Stimulated activated CD4-positive, alpha-beta T cell treated with anti-CD3 and anti-CD28 coated beads, Interleukin-2, amount 100 ng/mL, for 48 hours (primary cell): ENCODE measurements at regions not wholly inside any gene's neighbourhood (a gene's known extent, or its start where the extent isn't known, plus 50 kb on each side); places are given as distances from the start of the nearest gene placed in this dataset.
"Not testable (repeated sequence)": the region's sequence is repeated elsewhere in the genome, so short reads cannot be mapped to it uniquely, and the experiment has no call there.

Experiments
- DNase-seq, 2 donors: peaks; one replicate each; pipeline ENCODE4 v3.0.0-alpha.2; 2020

DNA sequence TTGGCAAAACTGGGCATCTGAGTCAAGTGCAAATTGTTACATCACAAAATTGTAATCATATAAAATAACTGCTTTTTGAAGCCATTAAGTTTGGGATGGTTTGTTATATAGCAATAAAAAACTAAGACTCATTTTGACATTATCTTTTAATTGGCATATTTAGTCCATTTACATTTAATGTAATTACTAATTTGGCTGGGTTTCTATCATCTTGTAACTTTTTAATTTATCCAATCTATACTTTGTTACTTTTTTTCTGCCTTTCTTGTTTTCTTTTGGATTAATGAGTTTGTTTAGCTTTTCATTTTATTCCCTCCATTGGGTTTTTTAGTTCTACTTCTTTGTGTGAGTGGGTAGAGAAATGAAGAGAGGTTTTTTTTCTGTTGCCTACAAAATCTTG lies 76.3 kb downstream of the DRAM2 start:
- no peak for DNase-seq

DNA sequence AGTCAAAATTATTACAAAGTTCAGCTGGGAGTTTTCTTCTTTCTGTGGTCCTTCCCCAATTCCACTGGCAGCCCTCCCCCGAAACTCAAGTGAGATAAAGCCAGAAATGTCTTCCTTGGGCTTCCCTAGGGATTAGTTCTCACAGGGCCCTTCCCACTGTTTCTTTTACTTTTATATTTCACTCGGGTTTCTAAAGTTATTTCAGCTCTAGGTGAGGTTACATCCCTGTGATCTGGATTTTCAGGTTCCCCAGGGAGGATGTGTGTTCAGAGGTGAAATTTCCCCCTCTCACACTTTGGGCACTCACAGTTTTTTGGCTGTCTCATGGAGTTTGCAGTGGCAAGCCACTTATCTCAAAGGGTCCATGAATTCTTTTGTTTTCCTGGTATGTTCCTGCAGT lies 77.3 kb downstream of the DRAM2 start:
- DNase-seq: no peak

DNA sequence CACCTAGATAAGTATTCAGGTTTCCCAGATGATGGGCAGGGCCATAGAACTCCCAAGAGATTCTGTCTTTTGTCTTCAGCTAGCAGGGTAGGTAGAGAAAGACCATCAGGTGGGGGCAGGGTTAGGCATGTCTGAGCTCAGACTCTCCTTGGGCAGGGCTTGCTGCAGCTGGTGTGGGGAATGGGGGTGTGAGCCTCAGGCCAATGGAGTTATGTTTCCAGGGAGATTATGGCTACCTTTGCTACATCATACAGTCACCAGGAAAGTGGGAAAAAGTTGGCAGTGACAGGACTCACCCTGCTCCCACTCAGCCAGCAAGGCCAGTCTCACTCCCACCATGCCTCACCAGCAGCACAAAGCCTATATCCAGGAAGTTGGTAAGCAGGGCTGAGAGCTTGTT lies 77.8 kb downstream of the DRAM2 start:
- DNase-seq: no peak

DNA sequence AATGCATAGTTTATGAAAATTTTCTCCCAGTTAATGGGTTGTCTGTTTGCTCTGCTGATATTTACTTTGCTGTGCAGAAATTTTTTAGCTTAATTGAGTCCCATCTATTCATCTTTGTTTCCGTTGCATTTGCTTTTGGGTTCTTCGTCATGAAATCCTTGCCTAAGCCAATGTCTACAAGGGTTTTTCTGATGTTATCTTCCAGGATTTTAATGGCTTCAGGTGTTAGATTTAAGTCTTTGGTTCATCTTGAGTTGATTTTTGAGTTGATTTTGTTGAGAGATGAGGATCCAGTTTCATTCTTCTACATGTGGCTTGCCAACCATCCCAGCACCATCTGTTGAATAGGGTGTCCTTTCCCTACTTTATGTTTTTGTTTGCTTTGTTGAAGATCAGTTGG lies 85.2 kb downstream of the DRAM2 start:
- no peak for DNase-seq

DNA sequence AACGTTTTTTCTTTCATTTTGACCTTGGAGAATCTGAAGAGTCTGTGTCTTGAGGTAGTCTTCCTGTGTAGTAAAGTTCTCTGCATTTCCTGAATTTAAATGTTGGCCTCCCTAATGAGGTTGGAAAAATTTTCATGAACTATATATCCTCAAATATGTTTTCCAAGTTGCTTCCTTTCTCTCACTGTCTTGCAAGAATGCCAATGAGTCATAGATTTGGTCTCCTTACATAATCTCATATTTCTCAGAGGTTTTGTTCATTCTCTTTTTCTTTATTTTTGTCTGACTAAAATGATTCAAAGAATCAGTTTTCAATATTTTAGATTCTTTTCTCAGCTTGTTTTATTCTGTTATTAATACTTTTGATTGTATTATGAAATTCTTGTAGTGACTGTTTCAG lies 87.6 kb downstream of the DRAM2 start:
- no peak for DNase-seq

DNA sequence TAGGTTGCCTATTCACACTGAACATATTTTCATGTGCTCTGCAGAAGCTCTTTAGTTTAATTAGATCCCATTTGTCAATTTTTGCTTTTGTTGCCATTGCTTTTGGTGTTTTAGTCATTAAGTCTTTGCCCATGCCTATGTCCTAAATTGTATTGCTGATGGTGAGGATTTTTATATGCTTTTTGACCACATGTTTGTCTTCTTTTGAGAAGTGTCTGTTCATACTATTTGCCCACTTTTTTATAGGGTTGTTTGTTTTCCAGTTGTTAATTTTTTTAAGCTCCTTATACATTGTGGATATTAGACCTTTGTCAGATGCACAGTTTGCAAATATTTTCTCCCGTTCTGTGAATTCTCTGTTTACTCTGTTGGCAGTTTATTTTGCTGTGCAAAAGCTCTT lies 84.5 kb upstream of the LRIF1 start:
- not testable (repeated sequence) for DNase-seq

DNA sequence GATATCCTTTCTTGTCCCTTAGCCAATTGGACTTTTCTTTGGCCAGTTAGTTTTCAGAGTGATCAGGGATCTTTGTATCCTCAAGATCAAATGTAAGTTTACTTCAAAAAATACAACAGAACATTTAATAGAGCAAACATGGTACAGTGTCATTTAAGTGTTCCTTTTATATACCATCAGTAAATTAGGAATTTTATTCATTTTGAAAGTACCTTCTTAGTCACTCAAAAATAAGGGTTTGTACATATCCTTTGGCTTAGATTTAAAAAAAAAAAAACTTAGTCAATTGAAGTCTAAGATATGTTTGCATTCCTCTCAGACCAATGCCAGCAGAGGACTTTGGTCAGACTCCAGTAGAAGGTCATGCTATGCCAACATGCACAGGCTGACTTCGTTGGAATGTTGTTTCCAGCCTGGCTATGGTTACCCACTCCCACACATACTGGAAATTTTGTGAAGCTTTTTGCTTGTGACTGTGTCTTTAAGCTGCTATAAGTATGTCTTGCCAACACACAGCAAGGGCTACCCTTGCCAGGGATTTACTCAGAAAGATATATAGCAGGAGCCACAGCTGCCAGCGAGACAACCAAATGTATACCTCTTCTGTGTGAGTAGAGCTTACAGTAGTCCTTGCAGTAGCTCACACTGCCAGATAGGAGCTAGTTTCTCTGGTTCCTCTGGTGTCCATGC lies 81.5 kb upstream of the LRIF1 start:
- no peak for DNase-seq

DNA sequence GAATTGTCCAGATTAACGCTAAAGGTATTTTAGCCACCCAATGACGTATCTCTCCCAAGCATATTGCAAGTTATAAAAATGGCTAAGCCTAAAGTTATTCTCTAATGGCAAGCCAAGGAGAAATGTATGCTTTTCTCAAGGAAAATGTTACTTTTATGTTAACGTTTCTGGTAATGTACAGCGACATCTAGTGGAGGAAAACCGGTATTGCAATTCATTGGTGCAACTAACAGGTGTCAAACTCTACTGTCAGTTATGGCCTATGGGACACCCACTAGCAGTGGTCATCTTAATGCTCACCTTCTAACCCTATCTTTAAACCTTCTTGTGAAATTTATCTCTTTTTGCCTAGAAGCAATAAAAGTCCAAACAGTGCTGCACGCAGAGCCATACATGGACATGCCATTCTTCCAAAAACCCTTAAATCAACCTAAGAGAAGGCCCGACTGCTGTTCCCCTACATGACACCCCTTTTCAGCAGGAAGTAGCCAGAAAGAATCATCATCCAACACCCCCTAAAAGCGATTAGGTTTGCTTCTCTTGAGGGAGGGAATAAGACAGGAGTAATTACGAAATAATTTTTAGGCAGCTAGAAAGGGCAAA lies 68.7 kb upstream of the LRIF1 start:
- peak; percentile 34 to 35 for DNase-seq

DNA sequence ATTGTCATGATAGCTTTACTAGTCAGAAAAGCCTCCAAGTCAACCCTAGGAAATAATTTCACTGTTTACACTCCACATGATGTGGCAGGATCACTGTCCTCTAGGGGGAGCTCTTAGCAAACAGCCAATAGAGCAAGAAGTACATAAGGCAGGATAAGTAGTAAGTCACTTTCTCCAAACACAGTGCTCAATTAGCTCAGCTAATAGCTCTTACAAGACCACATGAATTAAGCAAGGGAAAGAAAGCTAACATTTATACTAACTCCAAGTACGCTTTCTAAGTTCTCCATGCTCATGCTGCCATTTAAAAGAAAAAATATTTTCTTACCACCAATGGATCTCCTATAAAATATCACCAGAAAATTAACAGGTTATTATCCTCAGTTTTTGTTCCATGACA lies 66.9 kb upstream of the LRIF1 start:
- DNase-seq: peak; percentile 45 to 48

DNA sequence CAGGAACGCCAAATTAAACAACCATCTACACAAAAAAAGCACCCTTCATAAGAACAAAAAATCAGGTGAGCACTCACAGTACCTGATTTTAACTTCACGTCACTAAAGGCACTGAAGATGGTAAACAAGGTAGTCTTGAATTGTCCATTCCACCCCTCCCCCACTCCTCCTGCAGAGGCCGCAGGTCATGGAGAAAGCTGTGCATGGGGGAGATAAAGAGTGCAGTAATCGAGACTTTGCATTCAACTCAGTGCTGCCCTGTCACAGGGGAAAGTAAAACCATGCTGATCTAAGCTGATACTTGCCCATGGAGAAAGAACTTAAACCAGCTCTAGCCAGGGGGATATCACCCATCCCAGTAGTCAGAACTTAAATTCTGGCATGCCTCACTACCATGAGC lies 61.4 kb upstream of the LRIF1 start:
- DNase-seq: no peak

DNA sequence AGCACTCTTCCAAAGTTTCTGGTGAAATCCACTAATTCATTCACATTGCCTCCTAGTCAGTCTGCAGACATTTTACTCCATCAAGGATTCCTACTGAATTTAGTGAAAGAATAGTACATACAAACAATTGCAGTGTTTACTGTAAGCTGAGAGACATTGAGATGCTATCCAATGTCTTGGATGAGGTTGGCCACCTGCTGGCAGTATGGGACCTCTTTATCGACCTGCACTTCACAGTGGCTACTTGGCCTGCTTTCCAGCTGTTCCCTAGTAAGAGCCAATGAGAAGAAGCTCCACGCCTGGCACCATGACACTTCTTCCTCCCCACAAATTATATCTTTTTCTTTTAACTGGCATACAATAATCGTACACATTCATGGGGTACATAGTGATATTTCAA lies 51.5 kb upstream of the LRIF1 start:
- no peak for DNase-seq
